ENCODE measurements at regions not wholly inside any gene's neighbourhood (a gene's known extent, or its start where the extent isn't known, plus 50 kb on each side); places are given as distances from the start of the nearest gene placed in this dataset.
A peak's percentile ranks its signal among the peaks of the same experiment; 100 is the strongest.

- intact Hi-C loops (cut with DNase I; ENCODE audit: low total_unique reads) = no loop called here
- Histone ChIP-seq H3K4me1 (no peaks in the 10 kb centered on the region), H3K27me3 (peaks cover 0 to 3% (median 0%) of the 10 kb centered on the region in 3 donors), H3K27ac (no peak overlapping the region), H3K9me3 (no peaks in the 10 kb centered on the region), H3K36me3 (no peaks in the 10 kb centered on the region), H3K4me3 (no peak overlapping the region)
- TF ChIP-seq POLR2A (IDR thresholded peaks at IDR 0.05) = no peak
- no peak for TF ChIP-seq POLR2AphosphoS5 (IDR thresholded peaks at IDR 0.05)
- no peak for TF ChIP-seq CTCF (IDR thresholded peaks at IDR 0.05)
- no peak for TF ChIP-seq EP300 (IDR thresholded peaks at IDR 0.05)
- no peak for DNase-seq
- WGBS, 5 donors = 66 to 73% (median 67%) methylated on average over 5 of the region's 5 CpGs
Observed at GRCh38 chr2:126239320-126239955, 416.5 kb upstream of the GYPC start.

- WGBS, 5 donors = 62 to 79% (median 70%) methylated on average over 2 of the region's 2 CpGs
- Histone ChIP-seq H3K27ac (no peak overlapping the region), H3K4me3 (no peak overlapping the region), H3K4me1 (no peaks in the 10 kb centered on the region), H3K36me3 (no peaks in the 10 kb centered on the region), H3K27me3 (peaks cover 0 to 3% (median 0%) of the 10 kb centered on the region in 3 donors), H3K9me3 (no peaks in the 10 kb centered on the region)
- TF ChIP-seq EP300 (IDR thresholded peaks at IDR 0.05) = no peak
- TF ChIP-seq POLR2A (IDR thresholded peaks at IDR 0.05) = no peak
- TF ChIP-seq CTCF (IDR thresholded peaks at IDR 0.05) = no peak
- TF ChIP-seq POLR2AphosphoS5 (IDR thresholded peaks at IDR 0.05) = no peak
- intact Hi-C loops (cut with DNase I; ENCODE audit: low total_unique reads) = no loop called here
- DNase-seq = no peak
Observed at GRCh38 chr2:126241001-126241400, 415.0 kb upstream of the GYPC start.

- H3K9me3 ChIP-seq = no peaks in the 10 kb centered on the region
- H3K4me3 ChIP-seq = no peak overlapping the region
- no peak for DNase-seq
- no peaks in the 10 kb centered on the region for H3K36me3 ChIP-seq
- TF ChIP-seq POLR2AphosphoS5 (IDR thresholded peaks at IDR 0.05) = no peak
- no peak for TF ChIP-seq POLR2A (IDR thresholded peaks at IDR 0.05)
- TF ChIP-seq EP300 (IDR thresholded peaks at IDR 0.05) = no peak
- no peak for TF ChIP-seq CTCF (IDR thresholded peaks at IDR 0.05)
- WGBS, 5 donors = 62 to 76% (median 69%) methylated on average over 4 of the region's 4 CpGs
- no peaks in the 10 kb centered on the region for H3K4me1 ChIP-seq
- H3K27ac ChIP-seq = no peak overlapping the region
- peaks cover 0 to 3% (median 0%) of the 10 kb centered on the region in 3 donors for H3K27me3 ChIP-seq
- intact Hi-C loops (cut with DNase I; ENCODE audit: low total_unique reads) = no loop called here
Observed at GRCh38 chr2:126241411-126241810, 414.5 kb upstream of the GYPC start.

GRCh38 chr2:126244937-126245336 is 411.0 kb upstream of the GYPC start:
- Histone ChIP-seq H3K27ac (no peak overlapping the region), H3K9me3 (no peaks in the 10 kb centered on the region), H3K4me1 (no peaks in the 10 kb centered on the region), H3K4me3 (no peak overlapping the region), H3K36me3 (no peaks in the 10 kb centered on the region), H3K27me3 (peaks cover 0 to 3% (median 0%) of the 10 kb centered on the region in 3 donors)
- intact Hi-C loops (cut with DNase I; ENCODE audit: low total_unique reads) = no loop called here
- no peak for TF ChIP-seq POLR2A (IDR thresholded peaks at IDR 0.05)
- no peak for TF ChIP-seq POLR2AphosphoS5 (IDR thresholded peaks at IDR 0.05)
- TF ChIP-seq EP300 (IDR thresholded peaks at IDR 0.05) = no peak
- no peak for TF ChIP-seq CTCF (IDR thresholded peaks at IDR 0.05)
- 29 to 41% (median 38%) methylated on average over 3 of the region's 3 CpGs for WGBS, 5 donors
- DNase-seq = peak; percentile 31 to 56

Measured in stomach (tissue), 8 donors.